SK-N-MC (cell line): ENCODE measurements at regions not wholly inside any gene's neighbourhood (a gene's known extent, or its start where the extent isn't known, plus 50 kb on each side); places are given as distances from the start of the nearest gene placed in this dataset.

Source experiments
- EZH2 ChIP-seq: fragments of 200-600 bp; sonication (generic); IDR thresholded peaks from one replicate; pipeline ENCODE4 v1.6.1; 2017; ENCODE audit warnings: antibody characterized with exemption
- FOXP2 ChIP-seq: optimal IDR thresholded peaks from 2 replicates; pipeline ENCODE3; 2011; ENCODE audit warnings: mild to moderate bottlenecking, moderate library complexity; ENCODE audit not compliant: insufficient read depth; ENCODE audit errors: extremely low read length, control extremely low read depth

- no peak for TF ChIP-seq FOXP2
- TF ChIP-seq EZH2 = no peak
Measured at GRCh38 chr2:145654746-145655145, 1134.8 kb upstream of the ZEB2 start.
